ENCODE measurements at regions not wholly inside any gene's neighbourhood (a gene's known extent, or its start where the extent isn't known, plus 50 kb on each side); places are given as distances from the start of the nearest gene placed in this dataset.

- H3K4me3 ChIP-seq (ENCODE audit: low read depth in 2 of 2, low read length in 1 of 2): no peak overlapping the region
- no peak overlapping the region for H3K27ac ChIP-seq (ENCODE audit: low read depth in 2 of 2, low read length in 1 of 2)
- ChIA-PET CTCF (interaction anchor here (1.3 to 1.9 kb wide), 2 partner anchors 152 to 166 kb away, joined by 4 to 6 read pairs; no protein-coding TSS in a partner anchor), POLR2A (no interaction called here)
- H3K27me3 ChIP-seq (ENCODE audit: insufficient read depth): no peaks in the 10 kb centered on the region
- H3K9ac ChIP-seq: no peak overlapping the region
- no peaks in the 10 kb centered on the region for H4K20me1 ChIP-seq (ENCODE audit: insufficient read depth)
- H3K4me1 ChIP-seq (ENCODE audit: control insufficient read depth in 1 of 2, insufficient read depth in 2 of 2, low read depth in 1 of 2, low read length in 1 of 2): peaks cover 0 to 8% of the 10 kb centered on the region in 2 experiments; a peak in 1 of 4 replicates
- no peak for TF ChIP-seq EP300 (IDR thresholded peaks at IDR 0.05; ENCODE audit: borderline replicate concordance in 1 of 2, low read depth in 1 of 2, low read length in 1 of 2)
- TF ChIP-seq RCOR1 (IDR thresholded peaks at IDR 0.05; ENCODE audit: low read length): no peak
- no peak for TF ChIP-seq NFIC (IDR thresholded peaks at IDR 0.05; ENCODE audit: borderline replicate concordance)
- no peak for TF ChIP-seq TAF1 (IDR thresholded peaks at IDR 0.05; ENCODE audit: borderline replicate concordance, low read depth, low read length)
- no peak for TF ChIP-seq RAD21 (IDR thresholded peaks at IDR 0.05; ENCODE audit: low read length)
- no peak for TF ChIP-seq TCF12 (IDR thresholded peaks at IDR 0.05)
- no peak for TF ChIP-seq FOXM1 (IDR thresholded peaks at IDR 0.05; ENCODE audit: low read depth)
- TF ChIP-seq POLR2AphosphoS5 (IDR thresholded peaks at IDR 0.05; ENCODE audit: low read depth, low read length): no peak
- no peak for TF ChIP-seq TEAD4 (IDR thresholded peaks at IDR 0.05; ENCODE audit: borderline replicate concordance, insufficient read depth)
- no peak for TF ChIP-seq YY1 (IDR thresholded peaks at IDR 0.05; ENCODE audit: low read depth)
- TF ChIP-seq FOXJ3 (CRISPR knock-in tag; IDR thresholded peaks at IDR 0.05): no peak
- no peak for TF ChIP-seq NRF1 (IDR thresholded peaks at IDR 0.05; ENCODE audit: low read depth, low read length)
- no peak for TF ChIP-seq GABPA (IDR thresholded peaks at IDR 0.05; ENCODE audit: low read depth)
- no peak for TF ChIP-seq USF1 (IDR thresholded peaks at IDR 0.05; ENCODE audit: borderline replicate concordance, low read depth)
- TF ChIP-seq PBX3 (IDR thresholded peaks at IDR 0.05): no peak
- no peak for TF ChIP-seq RXRA (IDR thresholded peaks at IDR 0.05; ENCODE audit: borderline replicate concordance, low read depth)
- no peak for TF ChIP-seq SMC3 (IDR thresholded peaks at IDR 0.05; ENCODE audit: low read depth, low read length)
- no peak for TF ChIP-seq JUND (IDR thresholded peaks at IDR 0.05)
- WGBS (ENCODE audit: low lambda C conversion rate): 99% methylated on average over 4 of the region's 4 CpGs
- H2AFZ ChIP-seq (ENCODE audit: low read depth): no peak overlapping the region
- H3F3A ChIP-seq (replicated peaks; ENCODE audit: insufficient read depth): peaks cover 8% of the 10 kb centered on the region
- no peaks in the 10 kb centered on the region for H3K79me2 ChIP-seq (ENCODE audit: insufficient read depth)
- no peaks in the 10 kb centered on the region for H3K9me3 ChIP-seq
- no peaks in the 10 kb centered on the region for H3K9me2 ChIP-seq
- no peak for DNase-seq
- peak overlapping the region; percentile 66; the same call in 1 of the 2 replicates for H3K4me2 ChIP-seq
- no peaks in the 10 kb centered on the region for H3K36me3 ChIP-seq (replicated peaks in 1 of 2; ENCODE audit: control insufficient read depth in 1 of 2, insufficient read depth in 2 of 2, low read length in 1 of 2)
Observed at GRCh38 chr6:158870649-158870957, 51.4 kb upstream of the EZR start.
